ENCODE measurements at regions not wholly inside any gene's neighbourhood (a gene's known extent, or its start where the extent isn't known, plus 50 kb on each side); places are given as distances from the start of the nearest gene placed in this dataset.

DNA sequence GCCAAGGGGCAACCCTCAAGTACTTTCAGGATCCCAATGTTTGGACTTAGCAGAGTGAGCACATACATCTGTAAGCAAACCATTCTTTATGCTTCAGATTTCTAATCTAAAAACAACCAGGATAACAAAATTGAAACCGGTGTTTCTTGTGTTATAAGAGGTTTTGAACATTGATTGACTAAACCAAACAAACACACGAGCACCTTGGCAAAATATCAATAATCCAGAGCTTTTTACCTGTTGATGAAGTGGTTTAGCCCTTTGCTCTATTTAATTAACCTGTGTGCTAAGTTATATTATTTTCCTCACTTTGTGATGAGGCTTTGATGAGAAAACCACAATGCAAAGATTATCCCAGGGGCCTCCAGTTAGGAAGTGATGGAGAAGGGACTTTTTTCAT lies 255.3 kb upstream of the CXXC4 start:
- H3K4me2 ChIP-seq (ENCODE audit: insufficient read depth, low read length): no peak overlapping the region
- no peaks in the 10 kb centered on the region for H4K20me1 ChIP-seq (replicated peaks; ENCODE audit: control insufficient read depth, extremely low read depth, insufficient read depth, low read length)
- H3K27ac ChIP-seq (ENCODE audit: insufficient read depth, low read depth, low read length): no peak overlapping the region
- H3K4me3 ChIP-seq (replicated peaks in 1 of 3; ENCODE audit: insufficient read depth in 1 of 3, low read depth in 1 of 3, low read length in 3 of 3): no peak overlapping the region
- H2AFZ ChIP-seq (ENCODE audit: low read depth, low read length): no peak overlapping the region
- TF ChIP-seq POLR2A (IDR thresholded peaks at IDR 0.05; ENCODE audit: low read depth, low read length) (no peak), FOS (IDR thresholded peaks at IDR 0.05; ENCODE audit: borderline replicate concordance, insufficient read depth, low read length) (no peak), JUN (IDR thresholded peaks at IDR 0.05; ENCODE audit: borderline replicate concordance, insufficient read depth, insufficient read length, low read depth) (no peak), GATA2 (IDR thresholded peaks at IDR 0.05; ENCODE audit: insufficient read depth, insufficient read length, low read depth, low read length) (no peak), POLR2AphosphoS5 (IDR thresholded peaks at IDR 0.05; ENCODE audit: insufficient read depth, low read depth, low read length) (no peak)
- H3K9me1 ChIP-seq (replicated peaks; ENCODE audit: control insufficient read depth, extremely low read depth, insufficient read depth, low read length): no peaks in the 10 kb centered on the region
- H3K9me3 ChIP-seq (replicated peaks; ENCODE audit: control insufficient read depth, insufficient read depth, low read length): peaks cover 5% of the 10 kb centered on the region
- no peaks in the 10 kb centered on the region for H3K36me3 ChIP-seq (ENCODE audit: control insufficient read depth in 2 of 2, extremely low read depth in 1 of 2, insufficient read depth in 2 of 2, low read length in 2 of 2)
- dilution Hi-C loops (cut with MboI; ENCODE audit: extremely low pct_ligation_motif_present, low sequenced_read_pairs) (no loop called here), intact Hi-C loops (cut with micrococcal nuclease) (no loop called here)
- DNase-seq (ENCODE audit: low read depth, low spot score) (no peak), FAIRE-seq (no peak)
- no peaks in the 10 kb centered on the region for H3K4me1 ChIP-seq (ENCODE audit: control insufficient read depth, extremely low read depth, insufficient read depth, low read length)
- no TSS peak for BruUV-seq (replicated peaks)
- no peaks in the 10 kb centered on the region for H3K27me3 ChIP-seq (ENCODE audit: control insufficient read depth in 2 of 2, insufficient read depth in 2 of 2, low read length in 2 of 2)
- no peak overlapping the region for H3K9ac ChIP-seq (replicated peaks; ENCODE audit: extremely low read depth, insufficient read depth, low read length)
- CTCF ChIA-PET: no interaction called here
- POLR2A ChIA-PET: no interaction called here
- no peaks in the 10 kb centered on the region for H3K79me2 ChIP-seq (ENCODE audit: control insufficient read depth, insufficient read depth, low read length)

DNA sequence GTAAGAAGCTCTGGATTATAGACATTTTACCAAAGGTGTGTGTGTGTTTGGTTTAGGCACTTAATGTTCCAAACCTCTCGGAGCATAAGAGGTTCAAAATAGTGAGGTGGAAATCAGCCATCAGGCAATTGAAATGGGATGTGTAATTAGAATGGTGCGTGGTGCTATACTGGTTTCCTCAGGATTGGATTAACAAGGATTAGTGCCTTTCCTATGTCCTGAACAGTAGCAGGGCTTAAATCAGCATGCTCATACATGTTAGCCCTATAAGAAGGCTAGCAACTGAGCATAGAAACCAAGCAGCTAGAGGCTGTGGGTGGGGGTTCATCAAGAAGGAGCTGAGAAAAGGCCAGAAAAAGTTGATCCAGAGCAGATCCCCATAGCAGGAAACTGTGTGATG lies 256.8 kb upstream of the CXXC4 start:
- Histone ChIP-seq H3K27me3 (ENCODE audit: control insufficient read depth in 2 of 2, insufficient read depth in 2 of 2, low read length in 2 of 2) (no peaks in the 10 kb centered on the region), H4K20me1 (replicated peaks; ENCODE audit: control insufficient read depth, extremely low read depth, insufficient read depth, low read length) (no peaks in the 10 kb centered on the region), H3K4me3 (replicated peaks in 1 of 3; ENCODE audit: insufficient read depth in 1 of 3, low read depth in 1 of 3, low read length in 3 of 3) (no peak overlapping the region), H3K4me2 (ENCODE audit: insufficient read depth, low read length) (no peak overlapping the region), H3K27ac (ENCODE audit: insufficient read depth, low read depth, low read length) (no peak overlapping the region), H3K36me3 (ENCODE audit: control insufficient read depth in 2 of 2, extremely low read depth in 1 of 2, insufficient read depth in 2 of 2, low read length in 2 of 2) (no peaks in the 10 kb centered on the region), H2AFZ (ENCODE audit: low read depth, low read length) (no peak overlapping the region), H3K4me1 (ENCODE audit: control insufficient read depth, extremely low read depth, insufficient read depth, low read length) (no peaks in the 10 kb centered on the region), H3K9me1 (replicated peaks; ENCODE audit: control insufficient read depth, extremely low read depth, insufficient read depth, low read length) (no peaks in the 10 kb centered on the region), H3K9ac (replicated peaks; ENCODE audit: extremely low read depth, insufficient read depth, low read length) (no peak overlapping the region), H3K9me3 (replicated peaks; ENCODE audit: control insufficient read depth, insufficient read depth, low read length) (peaks cover 2% of the 10 kb centered on the region), H3K79me2 (ENCODE audit: control insufficient read depth, insufficient read depth, low read length) (no peaks in the 10 kb centered on the region)
- no peak for TF ChIP-seq EZH2 (IDR thresholded peaks at IDR 0.05; ENCODE audit: borderline replicate concordance, low read depth, low read length, severe bottlenecking)
- TF ChIP-seq, protein P1, sequence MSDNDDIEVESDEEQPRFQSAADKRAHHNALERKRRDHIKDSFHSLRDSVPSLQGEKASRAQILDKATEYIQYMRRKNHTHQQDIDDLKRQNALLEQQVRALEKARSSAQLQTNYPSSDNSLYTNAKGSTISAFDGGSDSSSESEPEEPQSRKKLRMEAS (IDR thresholded peaks at IDR 0.05; ENCODE audit: insufficient read depth, insufficient read length): no peak
- TF ChIP-seq, protein P2, sequence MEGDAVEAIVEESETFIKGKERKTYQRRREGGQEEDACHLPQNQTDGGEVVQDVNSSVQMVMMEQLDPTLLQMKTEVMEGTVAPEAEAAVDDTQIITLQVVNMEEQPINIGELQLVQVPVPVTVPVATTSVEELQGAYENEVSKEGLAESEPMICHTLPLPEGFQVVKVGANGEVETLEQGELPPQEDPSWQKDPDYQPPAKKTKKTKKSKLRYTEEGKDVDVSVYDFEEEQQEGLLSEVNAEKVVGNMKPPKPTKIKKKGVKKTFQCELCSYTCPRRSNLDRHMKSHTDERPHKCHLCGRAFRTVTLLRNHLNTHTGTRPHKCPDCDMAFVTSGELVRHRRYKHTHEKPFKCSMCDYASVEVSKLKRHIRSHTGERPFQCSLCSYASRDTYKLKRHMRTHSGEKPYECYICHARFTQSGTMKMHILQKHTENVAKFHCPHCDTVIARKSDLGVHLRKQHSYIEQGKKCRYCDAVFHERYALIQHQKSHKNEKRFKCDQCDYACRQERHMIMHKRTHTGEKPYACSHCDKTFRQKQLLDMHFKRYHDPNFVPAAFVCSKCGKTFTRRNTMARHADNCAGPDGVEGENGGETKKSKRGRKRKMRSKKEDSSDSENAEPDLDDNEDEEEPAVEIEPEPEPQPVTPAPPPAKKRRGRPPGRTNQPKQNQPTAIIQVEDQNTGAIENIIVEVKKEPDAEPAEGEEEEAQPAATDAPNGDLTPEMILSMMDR (IDR thresholded peaks at IDR 0.05; ENCODE audit: extremely low read depth in 1 of 2, insufficient read depth in 1 of 2, low read depth in 1 of 2, low read length in 2 of 2): no peak
- TF ChIP-seq POLR2A (IDR thresholded peaks at IDR 0.05; ENCODE audit: low read depth, low read length): no peak
- TF ChIP-seq MYC (IDR thresholded peaks at IDR 0.05; ENCODE audit: low read depth, low read length): no peak
- TF ChIP-seq GATA2 (IDR thresholded peaks at IDR 0.05; ENCODE audit: insufficient read depth, insufficient read length, low read depth, low read length): no peak
- TF ChIP-seq FOS (IDR thresholded peaks at IDR 0.05; ENCODE audit: borderline replicate concordance, insufficient read depth, low read length): no peak
- TF ChIP-seq JUN (IDR thresholded peaks at IDR 0.05; ENCODE audit: borderline replicate concordance, insufficient read depth, insufficient read length, low read depth): no peak
- no peak for TF ChIP-seq POLR2AphosphoS5 (IDR thresholded peaks at IDR 0.05; ENCODE audit: insufficient read depth, low read depth, low read length)
- ChIA-PET POLR2A (no interaction called here), CTCF (no interaction called here)
- DNase-seq (ENCODE audit: low read depth, low spot score) (no peak), FAIRE-seq (no peak)
- intact Hi-C loops (cut with micrococcal nuclease) (no loop called here), dilution Hi-C loops (cut with MboI; ENCODE audit: extremely low pct_ligation_motif_present, low sequenced_read_pairs) (no loop called here)
- BruUV-seq (replicated peaks): no TSS peak

Data from endothelial cell of umbilical vein (primary cell).